ENCODE measurements at regions not wholly inside any gene's neighbourhood (a gene's known extent, or its start where the extent isn't known, plus 50 kb on each side); places are given as distances from the start of the nearest gene placed in this dataset.
"Not testable (repeated sequence)": the region's sequence is repeated elsewhere in the genome, so short reads cannot be mapped to it uniquely, and the experiment has no call there.

- TF ChIP-seq CTCF (IDR thresholded peaks at IDR 0.05): no peak
- H3K4me3 Mint-ChIP-seq: no peak overlapping the region
- intact Hi-C loops (cut with micrococcal nuclease): no loop called here
- Histone ChIP-seq H3K4me2 (replicated peaks; ENCODE audit: extremely low read depth, low read length, poor library complexity, severe bottlenecking) (no peak overlapping the region), H3K9me3 (replicated peaks in 1 of 2; ENCODE audit: control insufficient read depth in 1 of 2, insufficient read depth in 1 of 2, low read length in 2 of 2) (no peaks in the 10 kb centered on the region), H4K20me1 (ENCODE audit: insufficient read depth, low read length) (no peaks in the 10 kb centered on the region), H3K79me2 (ENCODE audit: insufficient read depth, low read length) (no peaks in the 10 kb centered on the region), H3K4me1 (ENCODE audit: control insufficient read depth in 1 of 2, insufficient read depth in 2 of 2, low read length in 2 of 2) (no peaks in the 10 kb centered on the region), H3K27ac (ENCODE audit: low read depth in 1 of 2, low read length in 2 of 2) (no peak overlapping the region), H3K4me3 (replicated peaks in 1 of 3; ENCODE audit: low read depth in 2 of 3, low read length in 3 of 3) (no peak overlapping the region), H3K36me3 (replicated peaks in 1 of 2; ENCODE audit: control insufficient read depth in 1 of 2, insufficient read depth in 2 of 2, low read length in 2 of 2) (no peaks in the 10 kb centered on the region), H2AFZ (ENCODE audit: insufficient read depth, low read depth, low read length, poor library complexity, severe bottlenecking) (no peak overlapping the region), H3K27me3 (ENCODE audit: control insufficient read depth in 2 of 2, insufficient read depth in 2 of 2, low read length in 2 of 2) (no peaks in the 10 kb centered on the region), H3K9ac (ENCODE audit: insufficient read depth, low read length, poor library complexity, severe bottlenecking) (no peak overlapping the region)
- H3K4me1 Mint-ChIP-seq: no peaks in the 10 kb centered on the region
- H3K27ac Mint-ChIP-seq: no peak overlapping the region
- H3K36me3 Mint-ChIP-seq: no peaks in the 10 kb centered on the region
- H3K27me3 Mint-ChIP-seq (ENCODE audit: low read depth in 3 of 3): no peaks in the 10 kb centered on the region
- peaks cover 0 to 5% (median 3%) of the 10 kb centered on the region in 7 donors for H3K9me3 Mint-ChIP-seq
- no peak for DNase-seq
These were observed 111.4 kb downstream of the POU4F1 start for GRCh38 chr13:78491978-78492377.

- intact Hi-C loops (cut with micrococcal nuclease); H3K27me3 ChIP-seq (ENCODE audit: control insufficient read depth in 2 of 2, insufficient read depth in 2 of 2, low read length in 2 of 2); H3K27me3 Mint-ChIP-seq (ENCODE audit: low read depth in 3 of 3); H3K79me2 ChIP-seq (ENCODE audit: insufficient read depth, low read length); H3K36me3 Mint-ChIP-seq; H3K4me3 Mint-ChIP-seq; H3K9ac ChIP-seq (ENCODE audit: insufficient read depth, low read length, poor library complexity, severe bottlenecking); H3K4me1 Mint-ChIP-seq; H3K4me3 ChIP-seq (replicated peaks in 1 of 3; ENCODE audit: low read depth in 2 of 3, low read length in 3 of 3); H3K9me3 ChIP-seq (replicated peaks in 1 of 2; ENCODE audit: control insufficient read depth in 1 of 2, insufficient read depth in 1 of 2, low read length in 2 of 2); H4K20me1 ChIP-seq (ENCODE audit: insufficient read depth, low read length); DNase-seq; H3K4me2 ChIP-seq (replicated peaks; ENCODE audit: extremely low read depth, low read length, poor library complexity, severe bottlenecking); H3K9me3 Mint-ChIP-seq; H2AFZ ChIP-seq (ENCODE audit: insufficient read depth, low read depth, low read length, poor library complexity, severe bottlenecking); H3K4me1 ChIP-seq (ENCODE audit: control insufficient read depth in 1 of 2, insufficient read depth in 2 of 2, low read length in 2 of 2); H3K36me3 ChIP-seq (replicated peaks in 1 of 2; ENCODE audit: control insufficient read depth in 1 of 2, insufficient read depth in 2 of 2, low read length in 2 of 2); H3K27ac ChIP-seq (ENCODE audit: low read depth in 1 of 2, low read length in 2 of 2); H3K27ac Mint-ChIP-seq: not testable (repeated sequence)
- WGBS (ENCODE audit: insufficient coverage): 22% methylated on average over 6 of the region's 7 CpGs
These were observed 113.1 kb downstream of the POU4F1 start for GRCh38 chr13:78490225-78490624.
